ENCODE measurements at regions not wholly inside any gene's neighbourhood (a gene's known extent, or its start where the extent isn't known, plus 50 kb on each side); places are given as distances from the start of the nearest gene placed in this dataset.

DNA sequence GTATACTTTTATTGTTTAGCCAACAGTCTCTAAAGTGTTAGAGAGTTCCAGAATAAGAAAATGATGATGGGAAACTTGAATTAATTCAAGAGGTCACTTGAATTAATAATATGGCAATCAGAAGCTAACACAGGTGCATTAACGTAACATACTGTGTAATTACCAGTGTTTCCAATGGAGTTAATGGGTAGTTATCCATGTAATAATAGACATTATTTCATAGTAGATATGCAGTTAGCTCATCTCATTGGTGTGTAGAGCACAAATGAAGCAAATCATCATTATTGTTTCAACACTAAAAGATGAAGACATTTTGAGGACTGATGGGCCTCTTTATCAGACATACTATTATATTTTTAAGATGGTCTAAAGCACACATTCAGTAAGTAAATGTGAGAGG is 460.3 kb upstream of the HNRNPA3 start:
- no peak for DNase-seq (ENCODE audit: low read depth in 1 of 2, low spot score in 1 of 2)

DNA sequence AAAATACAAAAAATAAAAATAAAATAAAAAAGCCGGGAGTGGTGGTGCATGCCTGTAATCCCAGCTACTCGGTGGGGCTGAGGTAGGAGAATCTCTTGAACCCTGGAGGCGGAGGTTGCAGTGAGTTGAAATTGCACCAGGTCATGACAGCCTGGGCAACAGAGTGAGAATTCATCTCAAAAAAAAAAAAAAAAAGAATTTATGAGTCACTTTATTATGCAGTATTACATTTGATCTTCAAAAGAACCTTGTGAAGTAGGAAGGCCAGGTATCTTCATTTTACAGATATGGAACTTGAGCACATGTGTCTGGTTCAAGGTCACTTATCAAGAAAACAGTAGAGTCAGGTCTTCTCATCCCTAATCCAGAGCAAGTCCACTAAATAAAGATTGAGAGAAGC is 459.4 kb upstream of the HNRNPA3 start:
- DNase-seq (ENCODE audit: low read depth in 1 of 2, low spot score in 1 of 2): no peak

DNA sequence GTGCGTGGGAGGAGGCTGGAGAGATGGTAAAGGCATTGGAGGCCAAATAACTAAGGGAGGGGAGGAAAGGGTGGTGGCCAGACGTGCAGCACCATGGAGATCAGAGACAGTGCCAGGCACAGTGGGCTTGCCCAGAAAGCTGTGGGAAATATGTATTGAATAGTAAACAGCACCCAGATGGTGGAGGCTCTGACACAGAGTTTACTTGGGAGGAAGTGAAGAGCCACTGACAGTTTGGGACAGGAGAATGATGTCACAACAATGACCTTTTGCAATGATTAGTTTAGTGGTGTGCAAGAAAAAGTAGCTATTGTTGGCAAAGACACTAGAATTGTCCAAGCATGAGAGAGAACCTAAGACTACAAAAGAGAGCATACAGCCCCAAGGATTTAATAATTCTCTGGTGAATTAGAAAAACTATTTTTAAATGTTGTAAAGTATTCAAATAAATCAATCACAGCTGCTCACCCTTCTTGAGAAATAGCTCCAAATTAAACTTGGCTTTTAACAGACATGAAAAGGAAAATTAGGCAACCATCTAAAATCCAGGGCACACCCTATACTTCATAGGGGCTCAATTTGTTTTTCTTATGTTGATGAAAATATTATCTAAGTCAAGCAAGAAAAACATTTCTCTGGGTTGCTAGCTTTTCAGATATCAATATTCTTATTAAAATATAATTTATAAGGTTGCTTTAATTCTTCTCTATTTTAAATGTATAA is 458.7 kb upstream of the HNRNPA3 start:
- DNase-seq (ENCODE audit: low read depth in 1 of 2, low spot score in 1 of 2): no peak

DNA sequence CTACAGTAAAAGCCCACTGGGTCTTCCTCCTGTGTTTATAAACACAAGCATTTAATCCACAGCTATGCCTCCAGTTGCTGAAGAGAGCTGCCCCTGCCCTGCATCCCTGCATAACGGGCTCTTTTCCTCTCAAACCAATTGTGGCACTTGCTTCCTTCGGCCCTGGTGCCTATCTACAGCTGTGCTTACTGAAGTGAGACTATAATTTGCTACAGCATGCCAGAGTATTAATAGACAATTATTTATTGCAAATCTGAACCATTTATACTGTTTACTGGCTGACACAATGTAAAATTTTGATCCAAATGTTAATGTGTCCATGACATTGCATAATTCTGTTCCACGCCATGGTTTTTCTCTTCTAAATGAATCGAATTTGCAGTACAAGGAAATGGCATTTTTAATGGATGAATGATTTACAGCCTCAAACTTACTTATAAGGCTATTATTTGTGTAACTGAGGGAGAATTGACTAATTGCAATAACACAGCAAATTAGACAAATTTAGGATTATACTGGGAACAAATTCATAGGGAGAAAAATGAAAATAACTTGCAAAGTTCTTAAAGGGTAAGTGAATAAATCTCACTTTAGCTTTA is 457.0 kb upstream of the HNRNPA3 start:
- DNase-seq (ENCODE audit: low read depth in 1 of 2, low spot score in 1 of 2): no peak

GRCh38 chr2:176758426-176758825 is 454.2 kb upstream of the HNRNPA3 start:
- DNase-seq (ENCODE audit: low read depth in 1 of 2, low spot score in 1 of 2): no peak

DNA sequence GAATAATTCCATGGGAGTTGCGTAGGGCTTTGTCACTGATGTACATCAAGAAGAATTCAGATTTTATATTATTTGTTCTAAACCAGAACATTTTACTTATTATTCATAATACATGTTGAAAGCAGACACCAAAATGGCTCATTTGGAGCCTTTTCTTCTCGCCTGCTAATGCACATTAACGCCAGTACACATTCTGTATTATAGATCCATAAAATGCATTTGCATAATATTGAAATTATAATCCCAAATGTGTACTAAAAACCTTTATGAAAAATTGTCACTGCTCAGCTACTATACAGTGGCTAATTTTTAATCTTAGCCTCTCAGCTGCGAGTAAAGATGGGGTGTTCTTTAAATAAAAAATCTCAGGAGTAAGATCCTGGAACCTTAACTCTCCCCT is 452.2 kb upstream of the HNRNPA3 start:
- DNase-seq (ENCODE audit: low read depth in 1 of 2, low spot score in 1 of 2): no peak

DNA sequence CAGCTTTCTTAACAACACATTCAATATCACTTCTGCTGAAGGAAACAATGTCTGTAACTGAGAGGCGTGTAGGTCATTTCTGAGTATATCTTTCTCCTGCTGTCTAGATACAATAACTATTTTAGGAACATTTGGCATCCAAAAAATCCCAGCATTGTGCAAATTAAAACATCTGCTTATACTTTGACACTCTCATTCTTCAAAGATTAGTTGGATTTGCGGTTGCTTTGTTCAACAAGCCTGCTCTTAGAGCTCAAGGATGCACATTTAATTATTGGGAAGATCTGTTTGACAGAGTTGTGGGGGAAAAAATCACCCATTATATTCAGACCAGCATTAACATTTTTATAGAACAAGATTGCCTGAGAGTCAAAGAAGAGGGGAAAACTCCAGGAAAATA is 449.5 kb upstream of the HNRNPA3 start:
- DNase-seq (ENCODE audit: low read depth in 1 of 2, low spot score in 1 of 2): no peak

- no peak for DNase-seq (ENCODE audit: low read depth in 1 of 2, low spot score in 1 of 2)
Observed at GRCh38 chr2:176763851-176764404, 448.7 kb upstream of the HNRNPA3 start.

- no peak for DNase-seq (ENCODE audit: low read depth in 1 of 2, low spot score in 1 of 2)
Observed at GRCh38 chr2:176764921-176765320, 447.7 kb upstream of the HNRNPA3 start.

DNA sequence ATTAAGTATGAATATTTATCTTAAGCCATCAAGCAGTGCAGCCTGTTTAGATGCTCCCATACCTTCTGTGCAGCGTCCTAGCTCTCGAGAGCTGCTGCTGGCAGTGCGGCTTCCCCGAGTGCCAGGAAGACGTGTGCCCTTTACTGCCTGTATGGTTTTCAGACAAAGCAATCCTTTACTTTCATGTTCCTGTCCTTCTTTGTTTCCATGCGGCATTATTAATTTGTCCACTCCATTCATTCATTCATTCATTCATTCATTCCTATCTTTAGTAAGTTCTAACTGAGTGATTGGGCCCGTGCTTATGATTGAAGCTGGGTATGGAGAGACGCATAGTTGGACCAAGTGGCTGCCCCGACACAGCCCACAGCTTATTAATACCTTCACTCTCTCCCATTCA is 446.6 kb upstream of the HNRNPA3 start:
- no peak for DNase-seq (ENCODE audit: low read depth in 1 of 2, low spot score in 1 of 2)

DNA sequence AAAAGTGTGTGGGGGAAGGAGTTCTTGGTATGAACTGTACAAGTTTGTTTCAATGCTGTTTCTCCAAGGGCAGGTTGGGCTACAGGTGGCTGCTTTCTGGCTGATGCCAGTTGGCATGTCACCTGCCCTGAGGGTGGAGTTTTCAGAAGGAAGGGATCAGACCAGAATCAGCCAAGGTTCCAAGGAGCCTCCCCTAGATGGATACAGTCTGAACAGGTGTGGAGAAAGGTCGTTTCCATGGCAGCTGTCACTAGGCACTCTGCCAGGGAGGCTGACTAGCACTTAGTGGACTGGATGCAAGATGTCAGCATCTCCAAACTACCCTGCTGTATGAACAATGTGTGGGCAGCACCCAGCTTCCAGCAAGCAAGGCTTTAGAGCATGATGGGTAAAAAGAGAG is 444.4 kb upstream of the HNRNPA3 start:
- DNase-seq (ENCODE audit: low read depth in 1 of 2, low spot score in 1 of 2): no peak

DNA sequence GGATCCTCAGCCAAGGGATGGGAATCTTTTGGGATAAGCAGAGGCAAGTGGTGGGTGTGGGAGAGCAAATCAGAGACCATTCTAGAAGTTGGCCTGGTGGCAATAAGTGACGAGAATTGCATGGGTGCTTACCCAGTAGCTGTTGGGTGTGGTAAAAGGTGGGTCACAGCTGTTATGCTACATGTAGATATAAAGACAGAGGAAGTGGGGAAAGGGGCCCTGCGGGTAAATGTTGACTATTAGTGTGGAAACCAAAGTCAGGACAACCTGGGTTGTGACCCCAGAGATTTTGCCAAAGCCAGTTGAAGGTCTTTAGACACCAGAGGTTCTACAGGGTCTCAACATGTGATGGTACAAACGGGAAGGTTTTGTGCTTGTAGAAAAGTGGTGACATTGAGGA is 443.6 kb upstream of the HNRNPA3 start:
- DNase-seq (ENCODE audit: low read depth in 1 of 2, low spot score in 1 of 2): no peak

- DNase-seq (ENCODE audit: low read depth in 1 of 2, low spot score in 1 of 2): no peak
Observed at GRCh38 chr2:176769499-176770370, 442.9 kb upstream of the HNRNPA3 start.

GRCh38 chr2:176772816-176773215 is 439.8 kb upstream of the HNRNPA3 start:
- no peak for DNase-seq (ENCODE audit: low read depth in 1 of 2, low spot score in 1 of 2)

- no peak for DNase-seq (ENCODE audit: low read depth in 1 of 2, low spot score in 1 of 2)
Observed at GRCh38 chr2:176774766-176775451, 437.7 kb upstream of the HNRNPA3 start.

GRCh38 chr2:176777262-176777661 is 435.3 kb upstream of the HNRNPA3 start:
- DNase-seq (ENCODE audit: low read depth in 1 of 2, low spot score in 1 of 2): no peak

DNA sequence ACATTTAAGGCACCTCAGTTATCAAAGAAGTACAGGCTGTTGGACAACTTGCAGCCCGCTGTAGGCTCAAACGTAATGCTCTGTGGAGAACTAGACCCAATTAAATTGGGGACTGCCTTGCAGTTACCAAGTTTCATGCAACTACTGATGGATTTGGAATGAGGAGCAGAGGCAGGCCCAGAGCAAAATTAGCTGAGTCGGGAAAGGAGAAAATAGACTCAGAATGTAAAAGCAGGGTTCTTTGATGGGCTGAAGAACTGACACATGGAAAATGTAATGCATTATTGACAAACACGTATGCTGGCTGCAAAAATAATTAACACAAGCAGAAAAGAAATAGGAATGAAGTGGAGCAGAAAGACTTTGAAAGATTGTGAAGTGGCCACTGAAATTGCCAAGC is 432.7 kb upstream of the HNRNPA3 start:
- no peak for DNase-seq (ENCODE audit: low read depth in 1 of 2, low spot score in 1 of 2)

GRCh38 chr2:176780348-176780747 is 432.2 kb upstream of the HNRNPA3 start:
- DNase-seq (ENCODE audit: low read depth in 1 of 2, low spot score in 1 of 2): no peak

DNA sequence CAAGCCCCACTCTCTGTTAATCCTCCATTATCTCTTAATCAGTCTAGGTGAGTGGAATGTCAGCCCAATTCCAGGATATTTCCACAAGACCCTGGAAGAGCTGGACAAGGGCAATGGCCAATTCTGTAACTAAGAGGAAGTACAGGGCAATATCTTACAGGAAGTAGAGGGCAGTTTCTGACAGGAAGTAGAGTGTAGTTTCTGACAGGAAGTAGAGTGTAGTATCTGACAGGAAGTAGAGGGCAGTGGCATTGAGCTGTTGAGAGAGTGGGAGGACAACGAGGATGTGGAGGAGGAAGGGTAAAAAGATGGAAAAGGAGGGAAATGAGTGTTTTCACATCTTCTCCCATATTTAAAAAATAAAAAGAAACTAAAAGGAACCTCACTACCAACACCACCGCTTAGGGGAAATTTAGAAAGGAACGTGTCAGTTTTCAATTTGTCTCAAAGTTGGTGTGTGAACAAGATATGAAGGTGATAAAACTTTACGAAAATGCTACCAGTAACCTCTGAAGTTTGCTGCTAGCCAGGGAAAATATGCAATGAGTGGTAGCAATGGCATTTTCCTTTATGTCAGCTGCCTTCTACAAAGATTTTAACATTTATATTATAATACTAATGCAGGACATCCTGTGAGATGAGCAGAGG is 430.9 kb upstream of the HNRNPA3 start:
- no peak for DNase-seq (ENCODE audit: low read depth in 1 of 2, low spot score in 1 of 2)

DNA sequence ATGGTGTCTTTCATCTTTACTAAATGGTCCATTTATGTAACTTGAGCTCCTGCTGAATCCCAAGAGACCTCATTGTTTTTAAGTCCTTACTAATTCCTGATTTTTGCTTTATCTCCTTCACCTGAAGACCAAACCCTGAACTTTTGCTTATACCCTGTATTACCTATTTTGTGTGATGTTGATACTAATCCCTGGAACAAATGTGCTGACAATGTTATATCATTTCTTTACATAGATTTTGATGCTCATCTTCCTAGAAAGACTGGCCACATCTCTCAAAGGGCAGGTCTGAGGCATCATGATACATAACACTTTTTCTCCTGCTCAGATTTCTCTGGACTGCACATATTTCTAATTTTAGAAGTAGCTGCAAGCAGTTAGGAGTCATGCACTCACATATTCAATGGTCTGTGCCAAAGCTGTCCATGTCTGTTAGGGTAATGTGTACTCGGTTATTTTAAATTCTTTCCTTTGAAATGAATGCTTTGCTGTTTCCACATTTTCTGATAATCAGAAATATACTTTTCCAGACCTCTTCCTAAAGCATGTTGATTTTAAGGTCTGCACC is 427.9 kb upstream of the HNRNPA3 start:
- no peak for DNase-seq (ENCODE audit: low read depth in 1 of 2, low spot score in 1 of 2)
